ENCODE measurements at regions not wholly inside any gene's neighbourhood (a gene's known extent, or its start where the extent isn't known, plus 50 kb on each side); places are given as distances from the start of the nearest gene placed in this dataset.

- Histone ChIP-seq H3K27me3 (replicated peaks; ENCODE audit: insufficient read depth) (no peaks in the 10 kb centered on the region), H3K27ac (no peak overlapping the region), H3K9me3 (no peaks in the 10 kb centered on the region), H3K4me1 (ENCODE audit: control insufficient read depth in 1 of 2, low read depth in 2 of 2) (no peaks in the 10 kb centered on the region), H3K36me3 (no peaks in the 10 kb centered on the region), H3K4me3 (no peak overlapping the region)
- ATAC-seq (ENCODE audit: insufficient number of reproducible peaks, low FRiP score, low read depth), result no peak
- DNase-seq (ENCODE audit: low spot score), result no peak
- TF ChIP-seq, protein P1, sequence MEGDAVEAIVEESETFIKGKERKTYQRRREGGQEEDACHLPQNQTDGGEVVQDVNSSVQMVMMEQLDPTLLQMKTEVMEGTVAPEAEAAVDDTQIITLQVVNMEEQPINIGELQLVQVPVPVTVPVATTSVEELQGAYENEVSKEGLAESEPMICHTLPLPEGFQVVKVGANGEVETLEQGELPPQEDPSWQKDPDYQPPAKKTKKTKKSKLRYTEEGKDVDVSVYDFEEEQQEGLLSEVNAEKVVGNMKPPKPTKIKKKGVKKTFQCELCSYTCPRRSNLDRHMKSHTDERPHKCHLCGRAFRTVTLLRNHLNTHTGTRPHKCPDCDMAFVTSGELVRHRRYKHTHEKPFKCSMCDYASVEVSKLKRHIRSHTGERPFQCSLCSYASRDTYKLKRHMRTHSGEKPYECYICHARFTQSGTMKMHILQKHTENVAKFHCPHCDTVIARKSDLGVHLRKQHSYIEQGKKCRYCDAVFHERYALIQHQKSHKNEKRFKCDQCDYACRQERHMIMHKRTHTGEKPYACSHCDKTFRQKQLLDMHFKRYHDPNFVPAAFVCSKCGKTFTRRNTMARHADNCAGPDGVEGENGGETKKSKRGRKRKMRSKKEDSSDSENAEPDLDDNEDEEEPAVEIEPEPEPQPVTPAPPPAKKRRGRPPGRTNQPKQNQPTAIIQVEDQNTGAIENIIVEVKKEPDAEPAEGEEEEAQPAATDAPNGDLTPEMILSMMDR (IDR thresholded peaks at IDR 0.05), result no peak
Measured at GRCh38 chr6:90701926-90702325, 115.1 kb upstream of the MAP3K7 start.

- ATAC-seq (ENCODE audit: insufficient number of reproducible peaks, low FRiP score, low read depth), result no peak
- no peak for DNase-seq (ENCODE audit: low spot score)
- H3K9me3 ChIP-seq, result no peaks in the 10 kb centered on the region
- no peaks in the 10 kb centered on the region for H3K27me3 ChIP-seq (replicated peaks; ENCODE audit: insufficient read depth)
- H3K4me3 ChIP-seq, result no peak overlapping the region
- H3K27ac ChIP-seq, result no peak overlapping the region
- H3K36me3 ChIP-seq, result no peaks in the 10 kb centered on the region
- TF ChIP-seq, protein P1 (IDR thresholded peaks at IDR 0.05), result no peak
- no peaks in the 10 kb centered on the region for H3K4me1 ChIP-seq (ENCODE audit: control insufficient read depth in 1 of 2, low read depth in 2 of 2)
Measured at GRCh38 chr6:90701146-90701781, 114.4 kb upstream of the MAP3K7 start.

- Histone ChIP-seq H3K27ac (no peak overlapping the region), H3K4me3 (no peak overlapping the region), H3K9me3 (no peaks in the 10 kb centered on the region), H3K4me1 (ENCODE audit: control insufficient read depth in 1 of 2, low read depth in 2 of 2) (no peaks in the 10 kb centered on the region), H3K36me3 (no peaks in the 10 kb centered on the region), H3K27me3 (replicated peaks; ENCODE audit: insufficient read depth) (no peaks in the 10 kb centered on the region)
- DNase-seq (ENCODE audit: low spot score) (no peak), ATAC-seq (ENCODE audit: insufficient number of reproducible peaks, low FRiP score, low read depth) (no peak)
- TF ChIP-seq, protein P1 (IDR thresholded peaks at IDR 0.05), result no peak
Measured at GRCh38 chr6:90695316-90695715, 108.4 kb upstream of the MAP3K7 start.

DNA sequence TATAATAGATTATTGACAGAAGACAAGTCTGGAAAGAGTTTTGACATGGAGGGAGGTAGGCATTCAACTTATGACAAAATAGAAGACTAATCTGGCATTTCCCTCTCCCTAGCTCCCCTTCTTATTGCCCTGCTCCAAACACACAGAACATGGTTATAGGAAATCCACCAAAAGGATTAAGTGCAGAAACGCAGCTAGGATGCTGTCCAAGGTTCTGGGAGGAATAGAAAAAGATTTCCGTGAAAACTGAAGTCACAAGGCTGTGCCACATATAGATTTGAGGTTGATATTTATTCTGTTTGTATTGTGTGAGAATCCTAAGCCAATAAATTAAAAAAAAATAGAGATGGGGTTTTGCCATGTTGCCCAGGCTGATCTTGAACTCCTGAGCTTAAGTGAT is 107.9 kb upstream of the MAP3K7 start:
- Histone ChIP-seq H3K4me3 (no peak overlapping the region), H3K36me3 (no peaks in the 10 kb centered on the region), H3K27ac (no peak overlapping the region), H3K4me1 (ENCODE audit: control insufficient read depth in 1 of 2, low read depth in 2 of 2) (no peaks in the 10 kb centered on the region), H3K27me3 (replicated peaks; ENCODE audit: insufficient read depth) (no peaks in the 10 kb centered on the region), H3K9me3 (no peaks in the 10 kb centered on the region)
- TF ChIP-seq, protein P1 (IDR thresholded peaks at IDR 0.05), result no peak
- ATAC-seq (ENCODE audit: insufficient number of reproducible peaks, low FRiP score, low read depth) (no peak), DNase-seq (ENCODE audit: low spot score) (no peak)

DNA sequence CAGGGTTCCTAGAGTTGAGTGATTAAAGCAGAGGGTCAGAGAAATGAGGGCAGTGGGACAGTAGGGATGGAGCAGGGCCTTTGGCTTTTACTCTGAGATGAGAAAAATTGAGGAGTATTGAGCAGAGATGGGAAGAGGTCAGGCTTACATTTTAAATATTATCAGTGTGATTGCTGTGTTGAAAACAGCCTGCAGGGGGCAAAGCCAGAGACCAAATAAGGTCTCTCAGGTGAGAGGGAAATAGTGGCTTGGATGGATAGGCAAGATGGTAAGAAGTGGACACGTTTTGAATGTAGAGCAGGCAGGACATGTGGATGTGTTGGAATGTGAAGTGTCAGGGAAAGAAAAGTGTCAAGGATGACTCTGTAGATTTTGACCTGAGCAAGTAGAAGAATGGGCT is 105.0 kb upstream of the MAP3K7 start:
- TF ChIP-seq, protein P1 (IDR thresholded peaks at IDR 0.05), result no peak
- Histone ChIP-seq H3K27me3 (replicated peaks; ENCODE audit: insufficient read depth) (no peaks in the 10 kb centered on the region), H3K27ac (no peak overlapping the region), H3K36me3 (no peaks in the 10 kb centered on the region), H3K4me3 (no peak overlapping the region), H3K4me1 (ENCODE audit: control insufficient read depth in 1 of 2, low read depth in 2 of 2) (no peaks in the 10 kb centered on the region), H3K9me3 (no peaks in the 10 kb centered on the region)
- no peak for DNase-seq (ENCODE audit: low spot score)
- ATAC-seq (ENCODE audit: insufficient number of reproducible peaks, low FRiP score, low read depth), result no peak

Data from thoracic aorta (tissue), 2 donors.